D721Med (cell line): ENCODE measurements at regions not wholly inside any gene's neighbourhood (a gene's known extent, or its start where the extent isn't known, plus 50 kb on each side); places are given as distances from the start of the nearest gene placed in this dataset.

ENCODE experiments used
- DNase-seq: peaks from one replicate; pipeline ENCODE4 v3.0.0; 2011; ENCODE audit warnings: low spot score; ENCODE audit not compliant: insufficient read length
- FAIRE-seq: peaks from 2 replicates; lab custom pipeline; 2011; peaks lifted over from hg19 to GRCh38; lab: Jason Lieb, UNC
- CTCF ChIP-seq: IDR thresholded peaks from 2 replicates; pipeline ENCODE4 v1.5.1; 2012; ENCODE audit warnings: mild to moderate bottlenecking, control low read depth; ENCODE audit not compliant: insufficient read depth; ENCODE audit errors: missing control alignments

- no peak for FAIRE-seq
- no peak for DNase-seq
- no peak for TF ChIP-seq CTCF
Observed at GRCh38 chr10:131534836-131535235, 223.3 kb upstream of the TCERG1L start.

- FAIRE-seq (no peak), DNase-seq (no peak)
- TF ChIP-seq CTCF: no peak
Observed at GRCh38 chr10:131536676-131537075, 225.2 kb upstream of the TCERG1L start.

GRCh38 chr10:131537281-131537680, 225.8 kb upstream of the TCERG1L start:
- TF ChIP-seq CTCF: no peak
- DNase-seq (no peak), FAIRE-seq (no peak)

GRCh38 chr10:131544495-131544894, 233.0 kb upstream of the TCERG1L start:
- TF ChIP-seq CTCF: no peak

GRCh38 chr10:131546086-131546810, 234.7 kb upstream of the TCERG1L start:
- no peak for FAIRE-seq
- no peak for DNase-seq
- no peak for TF ChIP-seq CTCF

More at GRCh38 chr10:131544495-131544894, 233.0 kb upstream of the TCERG1L start:
- no peak for FAIRE-seq
- DNase-seq: no peak

- no peak for FAIRE-seq
- no peak for DNase-seq
- no peak for TF ChIP-seq CTCF
Observed at GRCh38 chr10:131547129-131547799, 235.7 kb upstream of the TCERG1L start.

- DNase-seq (no peak), FAIRE-seq (no peak)
- TF ChIP-seq CTCF: no peak
Observed at GRCh38 chr10:131548176-131548575, 236.7 kb upstream of the TCERG1L start.
